EH (cell line): ENCODE measurements at regions not wholly inside any gene's neighbourhood (a gene's known extent, or its start where the extent isn't known, plus 50 kb on each side); places are given as distances from the start of the nearest gene placed in this dataset.
"Not testable (repeated sequence)": the region's sequence is repeated elsewhere in the genome, so short reads cannot be mapped to it uniquely, and the experiment has no call there.

ENCODE experiments used
- DNase-seq: peaks from one replicate; pipeline ENCODE4 v3.0.0-alpha.2; 2015; ENCODE audit warnings: low read depth

- peak; percentile 48 for DNase-seq
These were observed 51.7 kb upstream of the COL8A1 start for GRCh38 chr3:99586701-99587100.

GRCh38 chr3:99579965-99580364 lies 58.4 kb upstream of the COL8A1 start:
- DNase-seq: no peak

- peak; percentile 88 for DNase-seq
These were observed 59.1 kb upstream of the COL8A1 start for GRCh38 chr3:99579246-99579645.

- DNase-seq: peak; percentile 28
These were observed 59.9 kb upstream of the COL8A1 start for GRCh38 chr3:99578339-99578970.

- peak; percentile 47 for DNase-seq
These were observed 61.4 kb upstream of the COL8A1 start for GRCh38 chr3:99576904-99577559.

GRCh38 chr3:99575683-99576082 lies 62.7 kb upstream of the COL8A1 start:
- no peak for DNase-seq

- DNase-seq: no peak
These were observed 68.3 kb upstream of the COL8A1 start for GRCh38 chr3:99570061-99570460.

GRCh38 chr3:99568663-99569335 lies 69.6 kb upstream of the COL8A1 start:
- DNase-seq: peak; percentile 17

- DNase-seq: peak; percentile 60
These were observed 73.1 kb upstream of the COL8A1 start for GRCh38 chr3:99565331-99565730.

- peak; percentile 84 for DNase-seq
These were observed 75.3 kb upstream of the COL8A1 start for GRCh38 chr3:99562990-99563607.

GRCh38 chr3:99562138-99562537 lies 76.3 kb upstream of the COL8A1 start:
- DNase-seq: peak; percentile 64

GRCh38 chr3:99561056-99561455 lies 77.3 kb upstream of the COL8A1 start:
- no peak for DNase-seq

- DNase-seq: peak; percentile 33
These were observed 79.2 kb upstream of the COL8A1 start for GRCh38 chr3:99559196-99559595.

GRCh38 chr3:99555885-99556284 lies 82.5 kb upstream of the COL8A1 start:
- not testable (repeated sequence) for DNase-seq

- DNase-seq: no peak
These were observed 86.9 kb upstream of the COL8A1 start for GRCh38 chr3:99551520-99551919.

- DNase-seq: peak; percentile 44
These were observed 88.3 kb upstream of the COL8A1 start for GRCh38 chr3:99549957-99550603.

GRCh38 chr3:99549220-99549619 lies 89.2 kb upstream of the COL8A1 start:
- DNase-seq: no peak

- no peak for DNase-seq
These were observed 89.7 kb upstream of the COL8A1 start for GRCh38 chr3:99548674-99549073.

GRCh38 chr3:99545941-99546580 lies 92.3 kb upstream of the COL8A1 start:
- no peak for DNase-seq

- peak; percentile 81 for DNase-seq
These were observed 93.6 kb upstream of the COL8A1 start for GRCh38 chr3:99544786-99545281.

GRCh38 chr3:99543796-99544195 lies 94.6 kb upstream of the COL8A1 start:
- no peak for DNase-seq
